Panc1 (cell line): ENCODE measurements at regions not wholly inside any gene's neighbourhood (a gene's known extent, or its start where the extent isn't known, plus 50 kb on each side); places are given as distances from the start of the nearest gene placed in this dataset.

ENCODE experiments used
- ATAC-seq: fragments of 200-7000 bp; cut with Tn5 transposase; 2 replicates; pipeline ENCODE4 v1.9.1; 2020; ENCODE audit warnings: mild to moderate bottlenecking, moderate library complexity
- BruUV-seq: library from RNA; stranded (reverse); fragments of 400-500 nt; replicated peaks from 2 replicates; lab custom pipeline; 2021; lab: Mats Ljungman, UMichigan
- CTCF ChIA-PET: fragments of 300-600 bp; sonication (Branson Sonifier 250); formaldehyde crosslinking; loops from one replicate; lab custom pipeline; 2022; ENCODE audit warnings: antibody characterized with exemption; lab: Charles Lee
- POLR2A ChIA-PET: fragments of 300-600 bp; sonication (Branson Sonifier 250); formaldehyde crosslinking; loops from one replicate; lab custom pipeline; 2022; ENCODE audit warnings: antibody characterized with exemption; lab: Charles Lee
- DNase-seq: peaks from one replicate; pipeline ENCODE4 v3.0.0-alpha.2; 2010; ENCODE audit warnings: low read depth, low spot score
- H3K27ac ChIP-seq: 2 replicates; pipeline ENCODE4 v1.5.1; 2011; ENCODE audit warnings: mild to moderate bottlenecking, low read length, inconsistent platforms
- H3K27me3 ChIP-seq: fragments of 200-500 bp; sonication (Bioruptor generic); 2 replicates; pipeline ENCODE4 v1.6.0; 2014; ENCODE audit warnings: low read length, inconsistent platforms; ENCODE audit not compliant: control insufficient read depth, insufficient read depth
- H3K36me3 ChIP-seq: fragments of 200-500 bp; sonication (Bioruptor generic); 2 replicates; pipeline ENCODE4 v1.5.1; 2014; ENCODE audit warnings: inconsistent platforms, mild to moderate bottlenecking, low read length, moderate library complexity; ENCODE audit not compliant: control insufficient read depth, insufficient read depth
- H3K4me1 ChIP-seq: 2 replicates; pipeline ENCODE4 v1.5.1; 2011; ENCODE audit warnings: inconsistent platforms, mild to moderate bottlenecking, low read length, moderate library complexity; ENCODE audit not compliant: control insufficient read depth, insufficient read depth
- H3K4me3 ChIP-seq, 2 experiments: 2 replicates each; pipeline ENCODE4 v1.5.1; 2011 to 2012; ENCODE audit warnings: low read depth in 2 of 2, low read length in 2 of 2, mild to moderate bottlenecking in 2 of 2, inconsistent platforms in 1 of 2, moderate library complexity in 1 of 2
- H3K9me3 ChIP-seq: fragments of 200-500 bp; sonication (Bioruptor generic); 2 replicates; pipeline ENCODE4 v1.5.1; 2014; ENCODE audit warnings: low read depth, mild to moderate bottlenecking, inconsistent platforms, low read length, moderate library complexity; ENCODE audit not compliant: control insufficient read depth, insufficient read depth
- CTCF ChIP-seq: fragments of 450-650 bp; IDR thresholded peaks from 2 replicates; pipeline ENCODE4 v1.5.1; 2017; ENCODE audit warnings: mild to moderate bottlenecking
- POLR2AphosphoS5 ChIP-seq: IDR thresholded peaks from 2 replicates; pipeline ENCODE4 v1.6.1; 2012; ENCODE audit warnings: mild to moderate bottlenecking, low read depth, low read length, moderate library complexity
- REST ChIP-seq, 2 experiments: IDR thresholded peaks; 2 replicates each; pipeline ENCODE4 v1.6.1; 2011 to 2012; ENCODE audit warnings: low read depth in 2 of 2, control low read depth in 1 of 2, low read length in 1 of 2, mild to moderate bottlenecking in 1 of 2, moderate library complexity in 1 of 2; ENCODE audit not compliant: insufficient read depth in 1 of 2
- SIN3A ChIP-seq: IDR thresholded peaks from 2 replicates; pipeline ENCODE4 v1.6.1; 2012; ENCODE audit warnings: low read depth, mild to moderate bottlenecking, low read length, moderate library complexity, borderline replicate concordance; ENCODE audit not compliant: insufficient read depth
- TCF7L2 ChIP-seq: IDR thresholded peaks from 2 replicates; pipeline ENCODE4 v1.6.1; 2011; ENCODE audit warnings: mild to moderate bottlenecking, low read depth, low read length, inconsistent platforms
- in situ Hi-C: cut with HindIII; loops from 2 replicates; pipeline ENCODE4 v1.10.0; 2016; ENCODE audit warnings: low sequenced_read_pairs, low pct_unique_long_range_greater_than_20kb
- intact Hi-C: fragments of 100-400 bp; cut with micrococcal nuclease; formaldehyde crosslinking; loops from one replicate; pipeline ENCODE4 v1.10.0; 2022; ENCODE audit not compliant: unreplicated experiment

GRCh38 chr1:90434460-90434859, 282.6 kb downstream of the BARHL2 start:
- ChIA-PET CTCF (interaction anchor here (0.6 to 0.7 kb wide), 2 partner anchors 458 to 691 kb away, joined by 3 read pairs; no protein-coding TSS in a partner anchor), POLR2A (no interaction called here)
- peak; percentile 62 for TF ChIP-seq CTCF
- no peak for TF ChIP-seq POLR2AphosphoS5
- no peaks in the 10 kb centered on the region for H3K4me1 ChIP-seq
- H3K27me3 ChIP-seq = no peaks in the 10 kb centered on the region
- no TSS peak for BruUV-seq
- H3K36me3 ChIP-seq = no peaks in the 10 kb centered on the region
- H3K4me3 ChIP-seq = no peak overlapping the region
- ATAC-seq (peak; percentile 70; the same call in 1 of the 2 replicates), DNase-seq (no peak)
- intact Hi-C loops = no loop called here
- in situ Hi-C loops = no loop called here
- H3K27ac ChIP-seq = no peak overlapping the region
- H3K9me3 ChIP-seq = no peaks in the 10 kb centered on the region

GRCh38 chr1:90417126-90417525, 300.0 kb downstream of the BARHL2 start:
- intact Hi-C loops = no loop called here
- BruUV-seq = no TSS peak

More at GRCh38 chr1:90417126-90417525, 300.0 kb downstream of the BARHL2 start:
- ChIA-PET CTCF (no interaction called here), POLR2A (no interaction called here)
- Histone ChIP-seq H3K36me3 (no peaks in the 10 kb centered on the region), H3K4me1 (no peaks in the 10 kb centered on the region), H3K4me3 (no peak overlapping the region), H3K27me3 (no peaks in the 10 kb centered on the region), H3K9me3 (no peaks in the 10 kb centered on the region), H3K27ac (no peak overlapping the region)
- TF ChIP-seq REST (IDR thresholded peaks at IDR 0.05; ENCODE audit: insufficient read depth in 1 of 2, low read depth in 2 of 2, low read length in 1 of 2) (no peak), CTCF (no peak), SIN3A (no peak), TCF7L2 (no peak), POLR2AphosphoS5 (no peak)
- ATAC-seq = no peak
- in situ Hi-C loops = no loop called here
- no peak for DNase-seq
